ENCODE measurements at regions not wholly inside any gene's neighbourhood (a gene's known extent, or its start where the extent isn't known, plus 50 kb on each side); places are given as distances from the start of the nearest gene placed in this dataset.
A peak's percentile ranks its signal among the peaks of the same experiment; 100 is the strongest.

DNA sequence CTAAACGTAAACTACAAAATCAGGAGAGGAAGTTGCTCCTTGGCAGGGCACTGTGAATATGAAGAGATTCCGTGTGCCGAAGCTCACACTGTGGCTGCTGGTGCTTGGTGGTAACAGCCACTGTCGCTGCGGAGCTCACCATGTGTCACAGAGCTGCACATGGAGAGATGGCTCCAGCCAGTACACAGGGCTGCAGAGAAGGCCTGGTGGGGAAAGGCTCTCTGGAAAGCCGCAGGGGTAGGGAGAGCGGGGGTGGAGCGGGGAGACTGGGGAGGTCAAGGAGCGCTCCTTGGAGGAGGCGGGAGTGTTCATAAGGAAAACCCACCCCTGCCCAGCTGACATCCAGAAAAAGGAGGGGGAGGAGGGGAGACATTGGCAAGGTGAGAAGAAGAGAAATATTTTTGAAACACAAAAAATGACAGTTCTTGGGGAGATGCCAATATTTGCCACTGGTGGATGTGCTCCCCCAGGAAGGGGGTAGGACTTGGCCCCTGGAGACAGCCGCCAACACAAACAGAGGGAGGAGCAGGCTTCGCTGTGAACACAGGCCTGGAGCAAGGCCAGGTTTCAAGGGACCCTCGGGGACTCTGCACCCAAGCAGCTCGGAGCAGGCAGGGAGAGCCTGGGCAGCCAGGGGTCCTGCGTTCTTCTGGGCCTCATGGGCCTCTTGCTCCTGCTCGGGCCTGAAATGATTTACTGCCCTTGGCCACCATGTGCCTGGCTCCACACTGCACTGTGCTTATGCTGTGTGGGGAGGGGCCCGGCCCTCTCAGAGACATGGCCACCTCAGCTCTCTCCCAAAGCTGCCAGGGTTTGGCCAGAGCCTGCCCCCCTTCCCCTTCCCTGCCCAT, 102.6 kb upstream of the GLI2 start:
- intact Hi-C loops (cut with DNase I) = no loop called here

DNA sequence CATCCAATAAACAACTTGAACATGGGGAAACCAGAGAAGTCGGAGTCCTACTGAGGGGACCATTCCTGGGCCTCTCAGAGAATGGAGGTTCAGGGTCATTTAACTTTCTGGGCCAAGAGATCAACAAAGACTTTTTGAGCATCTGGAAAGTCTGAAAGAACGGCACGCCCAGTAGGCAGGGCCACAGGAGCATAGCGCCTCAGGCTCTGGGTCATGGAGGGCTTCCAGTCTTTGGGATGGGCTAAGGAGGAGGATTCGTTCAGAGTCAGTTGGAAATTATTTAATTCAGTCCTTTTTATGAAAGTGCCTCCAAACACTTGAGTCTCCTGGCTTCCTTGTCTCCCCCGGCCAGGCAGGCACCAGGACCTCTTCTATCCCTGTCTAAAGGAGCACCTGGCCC, 101.1 kb upstream of the GLI2 start:
- TF ChIP-seq, protein P1, sequence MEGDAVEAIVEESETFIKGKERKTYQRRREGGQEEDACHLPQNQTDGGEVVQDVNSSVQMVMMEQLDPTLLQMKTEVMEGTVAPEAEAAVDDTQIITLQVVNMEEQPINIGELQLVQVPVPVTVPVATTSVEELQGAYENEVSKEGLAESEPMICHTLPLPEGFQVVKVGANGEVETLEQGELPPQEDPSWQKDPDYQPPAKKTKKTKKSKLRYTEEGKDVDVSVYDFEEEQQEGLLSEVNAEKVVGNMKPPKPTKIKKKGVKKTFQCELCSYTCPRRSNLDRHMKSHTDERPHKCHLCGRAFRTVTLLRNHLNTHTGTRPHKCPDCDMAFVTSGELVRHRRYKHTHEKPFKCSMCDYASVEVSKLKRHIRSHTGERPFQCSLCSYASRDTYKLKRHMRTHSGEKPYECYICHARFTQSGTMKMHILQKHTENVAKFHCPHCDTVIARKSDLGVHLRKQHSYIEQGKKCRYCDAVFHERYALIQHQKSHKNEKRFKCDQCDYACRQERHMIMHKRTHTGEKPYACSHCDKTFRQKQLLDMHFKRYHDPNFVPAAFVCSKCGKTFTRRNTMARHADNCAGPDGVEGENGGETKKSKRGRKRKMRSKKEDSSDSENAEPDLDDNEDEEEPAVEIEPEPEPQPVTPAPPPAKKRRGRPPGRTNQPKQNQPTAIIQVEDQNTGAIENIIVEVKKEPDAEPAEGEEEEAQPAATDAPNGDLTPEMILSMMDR (IDR thresholded peaks at IDR 0.05) = no peak
- no peaks in the 10 kb centered on the region for H3K27me3 ChIP-seq
- intact Hi-C loops (cut with DNase I) = no loop called here
- no peak for DNase-seq (ENCODE audit: low spot score in 2 of 2)
- no peaks in the 10 kb centered on the region for H3K36me3 ChIP-seq
- H3K27ac ChIP-seq = no peak overlapping the region
- no peak overlapping the region for H3K4me3 ChIP-seq
- no peaks in the 10 kb centered on the region for H3K9me3 ChIP-seq
- H3K4me1 ChIP-seq = peaks cover 0 to 4% of the 10 kb centered on the region in 2 donors

More for the DNA sequence above, 102.6 kb upstream of the GLI2 start:
- H3K9me3 ChIP-seq = no peaks in the 10 kb centered on the region
- peak in 1 of 2 donors; percentile 62 for DNase-seq (ENCODE audit: low spot score in 2 of 2)
- H3K27me3 ChIP-seq = no peaks in the 10 kb centered on the region
- TF ChIP-seq, protein P1 (IDR thresholded peaks at IDR 0.05) = no peak
- peaks cover 0 to 4% of the 10 kb centered on the region in 2 donors for H3K4me1 ChIP-seq
- no peaks in the 10 kb centered on the region for H3K36me3 ChIP-seq
- peak overlapping the region in 1 of 2 donors; percentile 20 for H3K27ac ChIP-seq
- H3K4me3 ChIP-seq = no peak overlapping the region

DNA sequence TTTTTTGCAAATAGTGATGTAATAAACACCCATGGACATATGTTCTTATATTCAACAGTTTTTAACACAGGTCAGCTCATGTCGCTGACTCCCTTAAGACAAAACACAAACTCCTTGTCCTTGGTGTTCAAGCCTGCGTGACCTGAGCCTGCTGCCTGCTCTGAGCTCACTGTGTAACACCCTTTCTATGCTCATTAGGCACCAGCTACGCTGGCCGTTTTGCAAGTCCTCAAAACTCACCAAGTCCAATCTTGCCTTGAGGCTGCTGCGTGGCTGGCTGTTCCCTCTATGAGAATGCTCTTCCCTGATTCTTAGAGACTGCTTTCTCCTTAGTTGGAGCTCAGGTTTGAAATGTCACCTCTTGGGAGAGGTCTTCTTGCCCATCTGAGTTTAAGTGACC, 100.5 kb upstream of the GLI2 start:
- peak in 1 of 2 donors; percentile 28 for DNase-seq (ENCODE audit: low spot score in 2 of 2)
- TF ChIP-seq, protein P1 (IDR thresholded peaks at IDR 0.05) = no peak
- Histone ChIP-seq H3K4me3 (no peak overlapping the region), H3K4me1 (peaks cover 0 to 4% of the 10 kb centered on the region in 2 donors), H3K9me3 (no peaks in the 10 kb centered on the region), H3K27ac (no peak overlapping the region), H3K27me3 (no peaks in the 10 kb centered on the region), H3K36me3 (no peaks in the 10 kb centered on the region)
- intact Hi-C loops (cut with DNase I) = no loop called here

DNA sequence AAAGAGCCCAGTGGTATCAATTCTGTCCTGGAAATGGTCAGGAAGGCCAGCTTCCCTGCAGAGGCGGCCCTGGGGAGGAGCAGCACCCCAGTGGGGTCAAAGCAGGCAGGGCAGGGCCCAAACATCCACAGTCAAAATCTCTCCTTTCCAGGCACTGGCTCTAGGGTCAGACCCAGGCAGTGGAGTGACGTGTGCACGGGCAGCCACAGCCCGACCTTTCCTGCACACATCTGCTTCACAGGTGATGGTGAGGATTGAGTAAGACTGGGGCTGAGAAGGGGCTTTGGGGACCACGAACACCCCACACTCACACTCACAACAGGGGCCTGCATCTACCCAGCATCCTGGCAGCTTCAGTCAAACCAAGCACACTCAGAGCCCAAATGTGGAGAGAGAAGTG, 97.8 kb upstream of the GLI2 start:
- Histone ChIP-seq H3K36me3 (no peaks in the 10 kb centered on the region), H3K4me3 (no peak overlapping the region), H3K9me3 (no peaks in the 10 kb centered on the region), H3K27me3 (no peaks in the 10 kb centered on the region), H3K27ac (no peak overlapping the region), H3K4me1 (peaks cover 0 to 4% of the 10 kb centered on the region in 2 donors)
- peak in 1 of 2 donors; percentile 11 for DNase-seq (ENCODE audit: low spot score in 2 of 2)
- TF ChIP-seq, protein P1 (IDR thresholded peaks at IDR 0.05) = no peak
- intact Hi-C loops (cut with DNase I) = no loop called here

DNA sequence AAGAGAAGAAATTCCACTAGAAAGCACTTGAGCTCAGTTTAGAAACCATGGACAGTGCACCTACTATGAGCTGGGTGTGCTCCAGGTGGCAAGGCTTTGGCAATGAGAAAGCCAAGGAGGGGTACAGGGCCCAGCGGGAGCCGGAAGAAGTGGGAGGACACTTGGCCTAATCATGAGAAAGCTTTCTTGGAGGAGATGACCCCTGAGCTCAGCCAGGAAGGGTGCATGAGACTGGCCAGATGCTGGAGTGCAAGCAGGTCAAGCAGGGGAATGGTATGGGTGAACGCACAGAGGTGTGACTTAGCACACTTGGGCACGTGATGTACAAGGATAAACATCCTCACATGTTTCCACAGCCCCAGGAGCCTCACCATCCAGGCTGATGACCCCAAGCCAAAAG, 97.2 kb upstream of the GLI2 start:
- no peak overlapping the region for H3K4me3 ChIP-seq
- H3K27me3 ChIP-seq = no peaks in the 10 kb centered on the region
- intact Hi-C loops (cut with DNase I) = no loop called here
- TF ChIP-seq, protein P1 (IDR thresholded peaks at IDR 0.05) = no peak
- no peaks in the 10 kb centered on the region for H3K4me1 ChIP-seq
- H3K9me3 ChIP-seq = no peaks in the 10 kb centered on the region
- DNase-seq (ENCODE audit: low spot score in 2 of 2) = peak in 1 of 2 donors; percentile 27
- no peaks in the 10 kb centered on the region for H3K36me3 ChIP-seq
- no peak overlapping the region for H3K27ac ChIP-seq

All from ascending aorta (tissue), 2 donors.